NCI-H2196 treated with DMSO at 0.1 percent for 48 hours (cell line): ENCODE measurements at regions not wholly inside any gene's neighbourhood (a gene's known extent, or its start where the extent isn't known, plus 50 kb on each side); places are given as distances from the start of the nearest gene placed in this dataset.

Source experiments
- DNase-seq: peaks from one replicate; lab custom pipeline; 2025; ENCODE audit not compliant: unreplicated experiment; lab: John Stamatoyannopoulos, UW

DNA sequence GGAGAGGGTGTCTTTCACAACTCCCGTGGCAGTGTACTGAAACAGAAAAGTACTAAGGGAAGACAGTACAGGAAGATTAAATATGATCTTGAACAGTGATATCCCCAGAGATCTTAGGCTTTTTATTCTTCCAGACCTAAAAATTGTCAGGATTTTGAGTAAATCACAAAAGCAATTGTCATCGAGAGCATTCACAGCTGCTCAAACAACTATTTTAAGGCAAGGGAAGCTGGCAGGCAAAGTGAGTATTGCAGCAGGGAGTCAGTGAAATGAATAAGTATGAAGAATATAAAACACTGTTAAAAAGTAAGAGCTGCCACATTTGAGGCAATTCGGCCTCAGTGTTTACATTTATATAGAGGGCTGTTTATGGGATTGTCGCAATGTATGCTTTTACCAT lies 479.0 kb downstream of the CAAP1 start:
- DNase-seq, result no peak

- DNase-seq, result no peak
These were observed 480.2 kb downstream of the CAAP1 start for GRCh38 chr9:26412446-26412845.

DNA sequence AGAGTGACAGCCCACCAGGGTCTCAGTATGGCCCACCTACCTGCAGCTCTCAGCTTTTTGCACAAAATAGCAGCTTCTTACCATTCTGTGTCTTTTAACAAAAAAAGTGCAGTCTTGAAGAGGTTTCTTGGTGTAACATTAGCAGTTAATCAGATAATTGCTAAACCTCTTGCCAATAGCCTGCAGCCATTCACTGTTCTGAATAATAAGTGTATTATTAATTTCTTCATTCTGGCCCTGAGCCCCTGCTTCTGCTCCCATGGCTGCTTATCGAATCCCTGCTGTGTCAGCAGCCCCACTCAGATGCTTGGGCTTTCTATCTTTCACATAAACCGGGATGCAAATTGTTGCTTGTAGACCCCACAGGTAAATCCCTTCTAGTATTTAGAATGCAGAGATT lies 485.9 kb downstream of the CAAP1 start:
- no peak for DNase-seq

DNA sequence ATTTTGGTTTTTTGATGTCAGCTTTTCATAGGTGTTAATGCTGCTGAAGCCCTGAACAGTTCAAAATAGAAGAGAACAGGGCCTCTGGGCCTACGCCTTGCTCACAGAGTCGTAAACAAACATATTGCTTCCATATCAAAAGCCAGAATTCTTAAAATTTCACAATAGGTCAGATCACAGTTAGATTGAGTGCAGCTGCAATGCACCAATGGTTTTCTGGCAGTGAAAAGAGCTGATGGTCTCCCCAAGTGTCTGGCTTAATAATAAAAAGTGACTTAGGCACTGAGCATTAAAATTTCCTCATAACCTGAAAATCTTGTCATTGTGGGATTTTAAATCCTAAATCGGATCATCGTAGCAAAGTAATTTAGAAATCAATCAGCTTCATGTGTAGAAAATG lies 493.0 kb downstream of the CAAP1 start:
- no peak for DNase-seq

DNA sequence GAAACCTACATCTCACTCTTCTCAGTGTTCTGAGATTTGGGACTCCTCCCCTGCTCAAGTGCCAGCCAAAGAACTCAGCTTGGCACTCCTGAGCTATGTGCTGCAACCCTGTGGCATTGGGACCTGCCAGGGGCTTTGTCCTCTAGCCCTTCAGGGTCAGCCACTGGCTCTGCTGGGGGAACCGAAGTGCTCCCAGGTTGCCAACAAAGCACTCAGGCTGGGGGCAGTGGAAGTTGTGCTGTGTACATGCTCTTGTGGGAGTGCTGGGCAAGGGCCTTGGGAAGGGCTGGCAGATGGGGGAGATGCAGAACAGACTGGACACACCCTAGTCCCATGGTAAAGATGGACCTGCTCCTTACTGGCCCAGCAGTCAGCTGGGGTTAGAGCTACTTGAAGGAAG lies 498.6 kb downstream of the CAAP1 start:
- DNase-seq, result no peak

- DNase-seq, result no peak
These were observed 500.0 kb downstream of the CAAP1 start for GRCh38 chr9:26392639-26393038.

GRCh38 chr9:26391036-26391435 lies 501.6 kb downstream of the CAAP1 start:
- DNase-seq, result no peak

DNA sequence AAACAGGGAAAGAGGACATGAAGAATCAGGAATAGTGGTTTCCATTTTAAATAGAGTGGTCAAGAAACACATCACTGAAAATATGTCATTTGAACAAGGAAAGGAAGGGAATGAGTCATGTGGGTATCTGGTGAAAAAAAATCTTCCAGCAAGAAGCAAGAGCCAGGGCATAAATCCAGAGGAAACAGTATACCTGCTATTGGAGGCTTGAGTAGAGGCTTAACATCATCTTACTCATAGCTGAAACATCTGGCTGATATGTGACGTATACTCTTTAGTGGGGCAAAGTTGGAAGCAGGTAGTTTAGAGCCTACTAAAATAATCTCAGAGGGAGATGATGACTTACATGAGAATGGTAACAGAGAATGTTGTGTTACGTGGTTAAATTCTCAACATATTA lies 517.2 kb downstream of the CAAP1 start:
- DNase-seq, result no peak

GRCh38 chr9:26373616-26374015 lies 519.0 kb downstream of the CAAP1 start:
- DNase-seq, result no peak

- DNase-seq, result no peak
These were observed 521.4 kb downstream of the CAAP1 start for GRCh38 chr9:26371236-26371635.

DNA sequence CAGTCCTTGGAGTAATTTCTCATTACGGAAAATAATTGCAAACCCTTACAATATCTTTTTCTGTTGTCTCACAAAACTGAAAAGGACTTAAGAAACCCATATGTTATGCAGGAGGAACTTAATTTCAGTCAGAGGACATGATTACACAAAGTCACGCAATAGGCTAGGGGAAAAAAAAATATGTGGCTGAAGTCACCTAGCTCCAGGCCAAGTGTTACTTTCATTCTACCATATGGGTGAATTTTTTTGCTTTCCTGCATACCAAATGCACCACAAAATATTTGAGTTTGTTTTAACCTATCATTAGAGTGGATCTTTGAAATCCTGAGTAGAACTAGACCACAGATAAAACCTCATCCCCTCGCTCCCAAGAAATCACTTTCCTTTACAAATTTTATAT lies 523.5 kb downstream of the CAAP1 start:
- no peak for DNase-seq

GRCh38 chr9:26368241-26368640 lies 524.4 kb downstream of the CAAP1 start:
- no peak for DNase-seq

DNA sequence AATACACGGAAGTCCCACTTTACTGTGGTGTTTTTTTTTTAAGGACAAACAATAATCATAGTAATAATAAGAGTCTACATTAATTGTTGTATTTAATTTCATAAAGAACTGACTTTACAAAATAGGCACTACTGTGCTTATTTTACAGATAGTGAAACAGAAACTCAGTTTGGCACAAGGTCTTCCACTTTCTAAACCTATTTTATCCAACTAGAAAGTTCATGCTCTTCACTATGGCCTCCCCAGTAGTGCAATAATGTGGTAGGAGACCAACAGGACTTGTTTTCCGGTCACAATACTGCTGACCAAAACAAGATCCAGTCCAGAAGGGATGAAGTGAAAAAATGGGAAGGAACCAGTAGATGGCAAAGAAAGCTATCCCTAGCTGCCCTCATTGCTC lies 531.6 kb downstream of the CAAP1 start:
- DNase-seq, result no peak

GRCh38 chr9:26358836-26359235 lies 533.8 kb downstream of the CAAP1 start:
- no peak for DNase-seq

- no peak for DNase-seq
These were observed 534.7 kb downstream of the CAAP1 start for GRCh38 chr9:26357803-26358344.

GRCh38 chr9:26356491-26356890 lies 536.1 kb downstream of the CAAP1 start:
- DNase-seq, result no peak

- no peak for DNase-seq
These were observed 545.6 kb downstream of the CAAP1 start for GRCh38 chr9:26346942-26347477.

DNA sequence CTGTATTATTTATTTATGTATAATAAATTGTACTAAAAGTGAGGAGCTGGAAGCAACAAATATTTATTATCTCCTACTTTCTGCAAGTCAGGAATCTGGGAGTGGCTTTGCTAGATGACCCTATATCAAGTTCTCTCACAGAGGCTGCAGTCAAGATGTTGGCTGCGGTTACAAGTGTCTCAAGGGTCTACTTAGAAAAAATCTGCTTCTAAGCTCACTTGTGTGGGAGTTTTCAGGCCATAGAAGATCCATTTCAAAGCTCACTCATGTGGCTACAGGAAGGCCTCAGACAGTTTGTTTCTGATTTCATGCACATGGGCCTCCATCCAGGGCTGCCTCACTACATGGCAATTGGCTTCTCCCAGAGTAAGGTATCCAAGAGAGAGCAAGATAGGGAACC lies 551.1 kb downstream of the CAAP1 start:
- no peak for DNase-seq

- DNase-seq, result no peak
These were observed 552.8 kb downstream of the CAAP1 start for GRCh38 chr9:26339796-26340195.

GRCh38 chr9:26335116-26335515 lies 557.5 kb downstream of the CAAP1 start:
- no peak for DNase-seq

- DNase-seq, result no peak
These were observed 557.9 kb downstream of the CAAP1 start for GRCh38 chr9:26334706-26335105.

DNA sequence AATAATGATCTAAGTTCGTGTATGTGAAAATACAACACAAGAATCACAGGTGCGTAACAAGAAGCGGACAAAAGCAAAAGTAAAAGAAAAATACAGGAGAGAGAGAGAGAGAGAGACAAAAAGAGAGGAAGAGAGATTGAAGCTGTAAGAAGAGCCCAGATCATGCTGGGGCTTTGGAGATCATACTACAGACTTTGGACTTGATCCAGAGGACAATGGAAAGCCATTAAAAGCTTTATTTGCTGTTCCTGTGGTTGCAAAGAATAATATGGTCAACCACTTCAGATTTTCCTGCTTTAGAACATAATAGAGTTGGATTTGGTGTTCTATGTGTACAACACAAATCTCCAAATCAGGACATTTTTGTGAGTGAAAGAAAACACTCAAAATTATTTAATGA lies 561.4 kb downstream of the CAAP1 start:
- no peak for DNase-seq

DNA sequence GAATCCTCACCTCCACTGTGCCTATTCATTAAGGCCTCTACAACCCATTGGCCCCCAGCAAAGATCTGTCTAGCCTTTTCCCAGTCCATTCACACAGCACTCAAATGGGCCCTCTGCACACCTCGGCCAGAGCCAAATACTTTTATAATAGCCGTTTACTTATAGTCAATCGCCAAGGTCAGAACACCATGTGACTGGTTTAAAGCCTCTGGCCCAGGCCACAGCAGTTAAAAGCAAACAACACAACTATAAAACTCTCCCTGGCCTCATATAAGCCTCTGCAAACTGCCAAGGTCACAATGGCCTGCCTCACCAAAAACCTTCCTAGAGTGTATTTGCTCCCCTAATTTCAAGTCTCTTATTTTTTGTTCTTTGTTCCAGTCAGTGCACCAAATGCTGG lies 562.6 kb downstream of the CAAP1 start:
- no peak for DNase-seq

DNA sequence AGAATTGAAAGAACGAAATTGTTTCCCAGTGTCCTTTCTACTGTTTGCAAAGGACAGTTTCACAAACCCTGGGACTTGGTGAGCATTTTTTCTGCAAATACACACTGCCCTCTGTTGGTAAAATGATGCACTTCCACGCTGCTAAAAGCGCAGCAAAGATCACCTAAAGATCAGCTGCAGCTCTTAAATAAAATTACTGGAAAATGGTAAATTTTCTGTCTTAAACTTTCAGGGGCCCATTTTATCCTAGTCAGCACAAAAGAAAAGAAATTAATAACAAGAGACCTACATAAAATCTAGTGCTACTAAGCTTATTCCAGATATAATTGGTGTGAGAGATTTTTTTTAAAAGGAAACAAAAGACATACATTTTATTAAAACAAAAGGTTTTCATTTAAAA lies 566.0 kb downstream of the CAAP1 start:
- peak; percentile 15 for DNase-seq
